Midbrain (tissue), 1 donor: ENCODE measurements at regions not wholly inside any gene's neighbourhood (a gene's known extent, or its start where the extent isn't known, plus 50 kb on each side); places are given as distances from the start of the nearest gene placed in this dataset.

Experiments used
- DNase-seq: peaks from one replicate; lab custom pipeline; 2025; lab: John Stamatoyannopoulos, UW

DNA sequence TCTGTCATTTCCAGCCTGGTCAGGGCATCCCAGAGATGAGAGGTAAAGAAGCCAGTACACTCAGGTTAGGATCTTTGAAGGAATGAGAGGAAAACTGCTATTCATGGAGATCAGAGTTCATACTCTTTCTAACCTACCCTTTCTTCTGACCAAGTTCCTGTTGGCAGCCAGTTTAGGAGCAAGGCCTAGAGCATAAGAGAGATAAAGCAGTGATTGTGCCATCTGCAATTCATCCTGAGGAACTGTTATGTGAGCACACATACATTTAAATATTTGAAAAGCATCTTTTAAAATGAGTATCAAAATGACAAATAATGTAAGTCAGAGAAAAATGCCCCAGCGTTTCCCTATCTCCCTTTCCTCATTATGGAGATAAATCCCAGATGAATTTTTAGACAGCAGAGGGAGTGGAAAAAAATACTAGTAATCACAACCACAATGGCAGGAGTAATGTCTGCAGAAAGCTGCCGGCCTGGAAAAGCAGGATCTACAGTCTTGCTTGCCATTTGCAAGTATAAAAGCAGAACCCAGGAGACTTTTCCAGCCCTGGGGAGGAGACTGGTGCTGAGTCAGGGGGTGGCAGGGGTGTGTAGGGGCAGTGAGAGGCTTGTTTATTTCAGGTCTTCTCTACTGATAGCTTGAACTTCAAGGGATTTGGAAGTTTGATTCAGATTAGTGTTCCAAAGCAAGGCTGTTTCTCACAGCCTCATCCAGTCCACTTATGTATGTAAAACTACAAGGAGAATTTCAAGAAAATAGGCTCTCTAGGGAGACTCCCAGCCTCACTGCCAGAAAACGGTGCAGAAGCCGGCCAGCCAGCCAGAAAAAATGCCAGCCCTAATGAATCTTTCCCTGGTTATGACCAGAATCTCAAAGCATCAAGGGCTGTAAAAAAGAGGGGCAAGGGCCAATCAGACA is 1052.4 kb downstream of the TUSC7 start:
- DNase-seq, result peak; percentile 39

DNA sequence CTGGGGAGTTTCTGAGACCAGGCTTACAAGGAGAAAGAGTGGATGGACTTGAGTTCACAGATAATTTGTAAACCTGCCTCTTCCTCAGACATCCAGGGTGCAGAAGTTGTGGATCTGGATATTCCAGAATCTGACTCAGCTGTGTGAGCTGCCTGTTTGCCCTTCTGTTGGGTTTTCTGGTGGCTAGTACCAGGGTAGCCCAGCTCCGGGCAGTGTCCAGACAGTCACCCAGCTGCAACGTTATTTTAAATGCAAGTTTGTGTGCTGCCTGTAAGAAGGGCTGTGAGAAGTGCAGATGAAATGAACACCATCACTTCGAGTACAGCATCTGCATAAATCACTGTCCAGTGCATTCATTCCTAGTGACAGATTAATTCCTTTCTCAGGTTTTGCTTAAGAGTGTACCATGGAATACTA is 1053.0 kb downstream of the TUSC7 start:
- peak; percentile 62 for DNase-seq

DNA sequence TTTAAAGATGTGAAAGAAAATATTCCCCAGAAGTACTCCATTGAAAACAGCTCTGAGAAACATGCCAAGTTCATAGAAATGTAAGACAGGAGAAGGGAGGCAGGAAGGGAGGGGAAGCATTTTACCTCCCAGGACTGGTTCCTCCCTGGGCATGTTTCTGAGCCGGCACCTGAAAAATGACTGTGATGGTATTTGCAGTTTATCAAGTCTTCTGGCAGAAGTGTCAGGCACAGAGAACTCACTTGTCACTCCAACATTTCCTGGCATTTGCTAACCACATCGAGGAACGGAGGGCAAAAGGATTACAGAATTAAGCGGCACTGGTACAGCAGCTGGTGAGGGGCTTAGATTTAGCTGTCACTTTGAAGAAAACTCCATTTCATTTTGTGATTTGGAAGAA is 1054.0 kb downstream of the TUSC7 start:
- no peak for DNase-seq

DNA sequence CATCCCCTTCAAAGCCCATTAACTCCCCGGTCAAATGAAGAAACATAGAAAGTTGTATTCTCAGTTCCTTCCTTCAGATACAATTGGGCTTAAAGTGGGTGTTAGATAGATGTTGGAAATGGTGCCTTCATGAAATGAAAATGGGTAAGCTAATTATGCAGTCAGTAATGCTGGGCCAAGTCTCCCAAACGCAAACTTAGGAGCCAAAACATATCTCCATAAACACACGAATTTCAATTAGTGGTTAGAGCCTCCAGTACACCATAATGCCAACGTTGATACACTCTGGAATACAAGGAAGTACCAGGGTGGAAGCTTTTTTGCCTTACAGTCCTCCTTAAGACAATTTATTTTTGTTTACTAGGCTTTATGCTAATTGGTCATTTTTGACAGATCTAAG is 1059.0 kb downstream of the TUSC7 start:
- no peak for DNase-seq

DNA sequence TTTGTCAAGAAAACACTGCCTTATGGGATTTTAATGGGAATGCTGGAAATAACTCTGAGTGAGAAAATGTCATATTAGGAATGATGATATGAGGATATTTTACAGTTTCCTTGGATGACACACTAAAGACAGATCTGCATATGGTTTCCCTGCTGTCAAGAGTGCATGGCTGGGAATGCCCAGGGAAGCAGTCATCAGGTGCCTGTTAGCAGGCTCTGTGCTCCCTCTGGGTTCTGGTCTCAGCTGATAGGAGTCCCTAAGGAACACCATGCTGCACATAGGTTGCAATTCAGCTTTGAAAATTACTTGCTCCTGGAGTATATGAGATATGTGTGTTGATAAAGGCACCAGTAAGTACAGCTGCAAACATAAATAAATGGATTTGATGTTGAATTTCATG is 1064.6 kb downstream of the TUSC7 start:
- DNase-seq, result no peak

DNA sequence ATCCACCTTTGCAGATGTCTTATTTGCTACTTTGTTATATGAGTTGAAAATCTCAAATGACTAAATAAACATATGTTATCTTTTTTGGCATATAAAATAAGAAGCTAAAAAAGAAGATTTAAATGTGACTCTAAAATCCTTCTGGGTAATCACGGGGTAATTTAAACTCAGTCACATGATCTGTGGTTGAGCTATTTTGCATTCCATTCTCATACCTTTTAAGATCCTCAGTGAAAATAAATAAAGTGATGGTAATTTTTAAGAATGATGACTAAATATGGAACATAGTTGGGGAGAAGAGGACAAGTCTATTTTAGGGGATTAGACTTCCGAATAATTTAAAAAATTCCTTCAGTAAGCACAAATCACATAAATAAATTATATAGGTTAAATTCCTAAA is 1076.8 kb downstream of the TUSC7 start:
- DNase-seq, result no peak

DNA sequence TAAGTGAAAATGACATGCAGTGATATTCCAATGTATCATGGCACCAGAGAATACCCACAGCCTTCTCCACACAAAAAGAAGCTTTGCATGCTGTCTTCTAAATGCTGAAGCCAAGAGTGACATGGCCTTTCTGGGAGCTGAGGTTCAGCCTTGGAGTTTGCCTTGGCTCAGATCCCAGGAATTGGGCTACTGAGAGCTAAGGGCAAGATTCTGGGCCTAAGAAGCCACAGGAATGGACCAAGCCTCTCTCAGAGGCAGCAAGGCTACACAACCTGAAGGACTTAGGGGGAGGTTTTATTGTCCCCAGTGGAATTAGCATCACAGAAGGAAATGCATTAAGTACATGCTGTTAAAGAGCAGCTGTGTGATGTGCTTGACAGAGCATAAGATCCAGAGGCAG is 1078.5 kb downstream of the TUSC7 start:
- DNase-seq, result peak; percentile 28

DNA sequence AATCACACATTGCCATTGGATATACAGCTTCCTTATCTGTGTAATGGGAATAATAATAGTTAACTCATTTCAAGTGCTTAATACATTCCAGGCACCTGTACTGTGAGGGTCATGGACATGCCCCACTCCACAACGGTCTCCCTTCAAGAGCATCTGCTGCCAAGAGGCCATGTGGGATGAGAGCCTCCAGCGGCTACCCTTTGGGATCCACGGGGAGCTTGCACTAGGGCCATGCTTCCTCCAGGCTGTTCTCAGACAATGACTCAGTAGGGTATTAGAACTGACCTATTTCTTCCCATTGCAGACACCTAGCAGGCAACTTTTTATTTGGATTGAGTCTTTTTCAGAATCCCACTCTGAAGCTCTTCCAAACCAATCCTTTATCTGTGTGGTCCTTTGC is 1078.9 kb downstream of the TUSC7 start:
- no peak for DNase-seq

DNA sequence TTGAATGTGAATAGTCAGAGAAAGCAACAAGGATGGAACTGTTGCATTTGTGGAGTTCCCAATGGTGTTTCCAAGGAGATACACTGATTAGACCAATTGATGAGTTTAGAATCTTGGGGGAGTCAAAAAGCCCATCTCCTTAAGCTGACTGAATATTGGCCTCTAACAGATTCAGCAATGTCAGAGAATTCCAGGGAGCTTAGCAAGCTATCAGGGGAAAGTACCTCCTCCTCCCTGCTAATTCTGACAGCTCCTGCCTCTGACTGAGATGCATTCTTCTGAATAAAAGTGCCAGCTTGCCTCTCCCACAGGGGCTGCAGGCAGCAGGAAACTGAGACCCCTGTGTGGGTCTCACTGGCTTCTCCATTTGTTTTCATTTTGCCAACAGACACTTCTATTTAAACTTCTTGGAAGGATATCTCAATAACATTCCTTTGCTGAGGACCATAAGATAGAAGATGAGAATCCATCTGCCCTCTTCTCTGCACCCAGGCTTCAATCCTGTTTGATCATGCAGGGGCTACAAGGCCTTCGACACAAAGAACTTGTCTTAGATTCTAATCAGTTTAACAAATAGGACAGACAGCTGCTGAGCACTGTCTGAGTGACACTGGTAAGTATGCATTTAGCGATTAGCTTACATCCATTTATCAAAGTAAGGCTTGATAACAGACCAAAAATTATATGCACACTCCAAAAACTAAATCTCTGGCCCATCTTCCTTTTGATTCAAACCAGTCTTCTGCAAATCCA is 1080.8 kb downstream of the TUSC7 start:
- peak; percentile 13 for DNase-seq

DNA sequence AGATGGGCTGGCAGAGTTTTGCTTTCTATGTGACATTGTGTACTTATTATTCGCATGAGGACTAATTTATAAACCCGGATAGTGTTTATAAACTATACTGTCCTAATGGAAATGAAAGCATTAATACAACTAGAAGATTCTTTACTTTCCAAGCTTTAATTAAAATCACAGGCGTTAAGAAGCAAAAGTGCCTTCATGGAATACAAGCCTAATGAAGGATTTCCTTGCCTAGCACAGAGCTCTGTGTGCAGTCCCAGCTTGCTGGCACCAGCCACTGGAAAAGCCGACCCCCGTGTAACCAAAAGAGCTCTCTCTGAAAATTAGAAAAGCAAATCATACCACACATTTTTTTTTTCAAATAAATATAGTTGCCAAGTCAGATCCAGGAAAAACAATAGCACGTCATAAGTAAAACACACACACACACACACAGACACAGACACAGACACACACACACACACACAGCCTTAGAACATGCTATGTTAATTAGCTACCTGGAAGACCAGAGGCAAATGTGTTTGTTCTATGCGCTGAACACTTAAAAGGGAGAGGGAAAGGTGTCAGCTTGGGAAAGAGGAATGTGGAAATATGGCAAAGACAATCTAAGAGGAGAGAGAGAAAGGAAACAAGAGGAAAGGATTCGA is 1084.2 kb downstream of the TUSC7 start:
- no peak for DNase-seq

DNA sequence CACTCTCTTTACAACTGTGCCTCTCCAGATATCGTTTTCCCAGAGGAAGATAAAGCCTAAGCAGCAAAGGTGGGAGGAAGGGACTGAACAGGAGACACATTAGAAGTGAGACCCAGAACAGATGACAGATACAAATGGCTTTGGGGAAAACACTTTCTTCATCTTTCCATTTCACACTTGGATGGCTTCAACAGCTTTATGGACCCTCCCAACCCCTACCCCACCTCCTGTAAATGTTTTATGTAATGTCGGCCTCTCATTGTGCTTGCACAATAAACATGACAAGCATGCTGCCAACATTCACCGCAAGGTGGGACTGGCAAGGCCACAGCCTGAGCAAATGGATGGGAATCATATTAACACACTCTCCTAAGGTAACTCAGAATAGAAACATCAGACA is 1088.6 kb downstream of the TUSC7 start:
- DNase-seq, result no peak

DNA sequence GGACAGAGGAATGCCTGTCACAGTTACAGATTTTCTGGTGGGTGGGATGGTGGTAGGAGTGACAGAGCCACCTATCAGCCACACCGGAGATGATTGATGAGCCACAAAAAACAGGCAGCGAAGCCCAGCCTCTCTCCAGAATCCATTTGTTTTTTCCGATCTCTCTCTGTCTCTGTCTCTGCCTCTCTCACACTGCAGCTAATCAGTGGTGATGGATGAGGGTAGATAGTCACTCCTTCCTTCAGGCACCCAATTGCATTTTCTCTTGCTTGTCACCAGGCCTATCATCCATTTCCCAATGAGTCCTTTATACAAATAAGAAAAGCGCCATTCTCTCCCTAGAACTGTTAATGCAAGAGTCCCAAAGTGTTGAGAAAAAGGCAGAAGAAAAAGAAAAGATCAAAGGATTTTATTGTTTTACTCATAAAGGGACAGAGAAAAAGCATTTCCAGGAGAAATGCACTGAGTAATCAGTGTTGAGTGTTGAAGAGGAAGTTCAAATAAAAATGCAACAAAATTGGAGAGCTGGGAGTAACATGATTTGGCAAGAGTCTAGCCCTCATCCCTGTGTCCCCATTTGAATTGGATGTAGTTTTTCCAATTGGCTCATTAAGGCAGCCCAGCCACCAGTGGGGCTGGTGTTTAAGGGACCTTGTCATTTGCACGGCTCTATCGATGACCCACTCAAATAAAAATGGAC is 1089.3 kb downstream of the TUSC7 start:
- no peak for DNase-seq

DNA sequence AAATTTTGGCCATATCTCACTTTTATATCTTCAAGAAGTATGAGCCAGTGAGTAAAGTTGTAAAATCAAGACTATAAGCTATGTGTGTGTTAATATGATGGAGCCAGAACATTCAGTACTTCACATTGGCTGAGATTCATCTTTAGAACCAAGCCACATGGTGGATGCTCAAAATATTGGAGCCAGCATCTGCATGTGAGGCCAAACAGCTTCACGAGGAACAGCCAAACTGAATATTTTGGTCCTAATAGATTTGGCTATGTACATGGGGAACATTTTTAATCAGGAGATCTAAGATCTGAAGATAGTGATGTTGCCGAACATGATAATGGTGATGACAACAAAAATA is 1089.8 kb downstream of the TUSC7 start:
- no peak for DNase-seq

DNA sequence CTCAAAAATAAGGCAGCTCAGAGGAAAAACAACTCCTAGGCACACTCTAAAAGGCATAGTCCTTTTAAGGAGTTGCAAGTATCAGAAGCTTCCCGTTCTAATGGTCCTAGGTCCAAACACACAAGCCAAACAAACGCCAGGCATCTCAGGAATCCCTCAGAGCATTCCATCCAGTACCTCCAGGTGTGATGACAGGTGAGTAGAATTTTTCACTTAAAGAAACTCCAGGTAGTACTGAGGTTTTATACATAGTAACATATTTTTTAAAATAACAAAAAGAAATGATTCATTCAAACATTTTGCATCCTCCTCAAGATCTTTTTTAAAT is 1092.3 kb downstream of the TUSC7 start:
- no peak for DNase-seq

DNA sequence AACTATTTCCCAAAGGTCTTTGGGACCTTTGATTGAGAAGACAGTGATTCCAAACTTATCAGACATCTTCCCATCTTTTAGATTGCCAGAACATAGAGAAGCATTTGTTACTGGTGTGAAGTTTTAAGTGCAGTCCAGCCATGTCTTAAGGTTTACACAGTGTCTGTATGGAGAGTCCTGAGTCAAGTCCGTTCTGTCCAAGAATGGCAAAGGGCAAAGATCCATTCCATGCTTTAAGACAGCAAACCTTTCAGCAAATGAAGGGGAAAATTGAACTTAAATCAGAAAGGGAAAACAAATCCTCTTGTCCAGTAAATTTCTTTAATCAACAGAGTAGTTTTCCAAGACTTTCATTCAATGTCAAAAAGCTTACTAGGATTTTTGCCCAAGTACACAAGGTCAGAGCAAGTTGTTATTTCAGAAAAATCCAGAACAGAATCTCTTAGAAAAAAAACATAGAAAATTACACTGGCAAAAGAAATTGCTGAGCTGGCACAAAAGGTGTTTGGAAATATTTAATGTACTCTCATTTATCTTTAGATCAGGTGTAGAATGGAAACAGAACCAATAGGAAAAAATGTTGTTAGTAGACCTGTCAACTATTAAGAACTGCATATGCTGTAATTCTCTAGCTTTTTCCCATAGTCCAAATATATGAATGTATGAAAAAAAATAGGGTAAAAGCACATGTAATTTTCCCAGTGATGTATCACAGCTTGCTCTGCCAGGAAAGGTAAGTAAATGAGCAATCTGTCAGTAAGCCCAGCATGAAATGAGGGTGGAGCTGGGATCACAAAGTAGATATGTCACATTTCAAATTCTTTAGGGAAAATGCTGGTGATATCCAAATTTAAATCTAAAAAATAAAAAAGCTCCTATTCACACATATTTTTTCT is 1099.9 kb downstream of the TUSC7 start:
- DNase-seq, result no peak

DNA sequence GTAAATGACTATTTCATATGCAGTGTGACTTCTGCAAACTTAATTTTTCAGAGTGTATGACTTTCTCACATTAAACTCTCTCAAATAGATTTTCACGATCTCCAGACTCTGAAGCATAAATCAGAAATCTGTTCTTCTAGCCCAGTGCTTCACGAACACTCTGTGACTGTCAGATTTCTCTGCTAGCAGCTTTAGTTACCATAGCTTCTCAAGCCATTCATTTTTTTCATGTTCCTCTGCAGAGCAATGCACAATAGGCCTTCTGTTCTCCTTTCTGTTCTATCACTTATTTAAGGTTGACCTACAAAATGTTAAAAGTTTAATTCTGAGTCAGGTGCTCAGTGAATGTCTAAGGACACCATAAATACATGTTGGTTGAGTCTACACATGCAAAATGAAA is 1102.2 kb downstream of the TUSC7 start:
- peak; percentile 54 for DNase-seq

DNA sequence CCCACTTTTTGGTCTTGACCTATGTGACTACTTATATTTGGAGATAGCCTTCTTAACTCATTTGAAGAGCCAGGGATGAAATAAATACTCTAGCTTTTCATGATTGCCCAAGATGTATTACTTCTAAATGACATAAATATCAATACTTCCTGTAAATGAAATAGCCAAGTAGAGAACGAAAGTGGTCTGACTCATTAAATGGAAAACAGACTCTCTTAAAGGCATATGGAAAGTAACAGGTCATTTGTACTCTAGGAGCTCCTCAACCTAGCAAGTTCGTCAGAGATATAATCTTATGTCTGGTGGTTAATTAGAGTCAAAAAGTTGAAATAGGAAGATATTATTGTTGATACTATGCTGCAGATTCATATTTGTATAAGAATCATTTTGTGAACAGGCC is 1105.4 kb downstream of the TUSC7 start:
- DNase-seq, result no peak

DNA sequence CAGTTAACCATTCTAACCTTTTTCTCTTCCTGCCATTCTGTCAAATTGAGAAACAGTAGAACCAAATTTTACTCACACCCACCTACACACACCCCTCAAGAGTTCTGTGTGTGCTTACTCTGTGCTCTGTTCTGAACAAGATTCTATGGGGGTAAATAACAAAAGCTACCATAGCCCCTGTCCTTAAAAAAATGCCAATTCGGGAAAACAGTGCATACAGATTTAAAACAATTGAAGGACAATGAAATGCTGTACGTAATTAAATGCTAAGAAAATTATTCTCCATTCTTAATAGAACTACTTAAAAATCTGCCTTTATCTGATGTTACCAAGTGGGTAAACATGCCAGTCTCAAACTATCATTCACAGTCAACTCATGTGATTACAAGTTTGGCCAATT is 1107.5 kb downstream of the TUSC7 start:
- DNase-seq, result no peak

DNA sequence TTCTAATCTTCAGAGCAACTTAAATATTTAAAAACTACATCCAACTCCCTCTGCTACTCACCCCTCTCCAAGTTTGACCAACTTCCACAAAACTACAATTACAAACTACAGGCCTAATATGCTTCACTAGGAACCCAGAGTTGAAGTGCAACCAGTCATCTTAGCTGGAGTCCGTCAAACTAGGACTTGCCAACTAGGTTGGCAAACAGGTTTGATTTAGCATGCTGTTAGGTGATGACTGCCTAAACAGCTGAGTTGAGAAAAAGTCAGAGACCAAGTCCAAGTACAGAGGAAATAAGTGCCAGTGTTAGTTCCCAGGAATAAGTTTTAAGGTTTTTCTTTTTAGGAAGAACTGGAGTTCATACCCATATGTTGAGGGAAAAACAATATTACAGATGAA is 1109.0 kb downstream of the TUSC7 start:
- DNase-seq, result no peak

DNA sequence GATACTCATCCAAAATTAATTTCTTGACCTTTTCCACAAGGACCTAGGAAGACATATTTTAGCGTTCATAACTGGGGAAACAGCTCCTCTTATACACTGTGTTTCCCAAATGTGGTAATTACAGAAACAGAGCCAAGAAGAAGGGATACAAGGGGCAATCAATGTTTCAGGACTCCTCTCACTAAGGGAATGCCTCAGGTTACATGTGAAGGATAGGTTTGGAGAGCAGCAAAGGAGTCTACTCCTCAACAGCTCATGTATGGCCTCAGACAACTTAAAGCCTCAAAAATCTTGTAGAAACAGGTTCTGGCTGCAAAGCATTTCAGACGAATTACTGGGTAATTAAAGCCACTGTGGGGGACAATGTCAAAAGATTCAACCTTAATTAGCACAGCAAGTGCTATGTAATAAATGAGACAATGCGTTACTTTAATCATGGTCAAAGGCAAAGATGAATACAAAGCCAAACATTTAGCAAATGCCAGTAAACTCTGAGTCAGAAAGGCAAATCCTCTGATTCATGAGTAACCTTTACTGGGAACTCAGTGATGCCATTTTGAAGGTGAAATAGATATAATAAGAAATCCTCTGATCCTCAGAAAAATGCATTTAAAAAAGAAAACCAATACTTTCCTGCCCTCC is 1111.2 kb downstream of the TUSC7 start:
- DNase-seq, result no peak

DNA sequence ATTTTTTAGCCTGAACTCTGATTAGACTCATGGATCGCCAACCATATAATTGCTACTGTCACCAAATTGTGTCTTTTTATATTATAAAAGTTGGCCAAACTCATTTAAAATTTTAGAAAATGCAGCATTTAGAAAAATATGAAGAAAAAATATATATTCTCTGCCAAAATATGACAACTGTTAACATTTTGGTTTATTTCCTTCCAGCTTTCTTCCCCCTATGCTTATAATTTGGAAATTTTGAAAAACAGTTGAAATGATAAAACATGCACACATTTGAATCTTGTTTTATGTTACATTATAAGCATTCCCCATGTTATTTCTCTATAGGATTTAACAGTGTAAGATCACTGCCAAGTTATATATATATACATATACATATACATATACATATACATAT is 1112.8 kb downstream of the TUSC7 start:
- no peak for DNase-seq
